ENCODE measurements at regions not wholly inside any gene's neighbourhood (a gene's known extent, or its start where the extent isn't known, plus 50 kb on each side); places are given as distances from the start of the nearest gene placed in this dataset.

GRCh38 chr3:76872999-76873398 lies 166.9 kb upstream of the ROBO2 start:
- Histone ChIP-seq H4K20me1 (ENCODE audit: insufficient read depth, low read length, poor library complexity, severe bottlenecking) (no peaks in the 10 kb centered on the region), H3K9ac (ENCODE audit: low read depth, low read length, poor library complexity, severe bottlenecking) (no peak overlapping the region), H3K4me3 (ENCODE audit: low read length, poor library complexity, severe bottlenecking) (no peak overlapping the region), H2AFZ (ENCODE audit: low read length) (no peak overlapping the region), H3K9me2 (replicated peaks; ENCODE audit: low read depth, low read length) (no peaks in the 10 kb centered on the region), H3K79me2 (ENCODE audit: insufficient read depth, low read length) (no peaks in the 10 kb centered on the region), H3K4me2 (ENCODE audit: low read depth, low read length, poor library complexity, severe bottlenecking) (no peak overlapping the region), H3F3A (ENCODE audit: low read depth) (no peaks in the 10 kb centered on the region), H3K9me3 (ENCODE audit: insufficient read depth, low read depth, low read length) (no peaks in the 10 kb centered on the region), H3K27me3 (ENCODE audit: insufficient read depth, low read length, poor library complexity, severe bottlenecking) (no peaks in the 10 kb centered on the region), H3K36me3 (ENCODE audit: insufficient read depth, low read length) (no peaks in the 10 kb centered on the region), H3K4me1 (ENCODE audit: insufficient read depth, low read length, poor library complexity, severe bottlenecking) (no peaks in the 10 kb centered on the region)
- TF ChIP-seq EZH2phosphoT487 (IDR thresholded peaks at IDR 0.05; ENCODE audit: borderline replicate concordance): no peak

GRCh38 chr3:76873532-76874242 lies 166.2 kb upstream of the ROBO2 start:
- Histone ChIP-seq H3K4me1 (ENCODE audit: insufficient read depth, low read length, poor library complexity, severe bottlenecking) (no peaks in the 10 kb centered on the region), H3K36me3 (ENCODE audit: insufficient read depth, low read length) (no peaks in the 10 kb centered on the region), H3F3A (ENCODE audit: low read depth) (no peaks in the 10 kb centered on the region), H3K79me2 (ENCODE audit: insufficient read depth, low read length) (no peaks in the 10 kb centered on the region), H3K4me3 (ENCODE audit: low read length, poor library complexity, severe bottlenecking) (no peak overlapping the region), H3K9me3 (ENCODE audit: insufficient read depth, low read depth, low read length) (no peaks in the 10 kb centered on the region), H3K4me2 (ENCODE audit: low read depth, low read length, poor library complexity, severe bottlenecking) (no peak overlapping the region), H4K20me1 (ENCODE audit: insufficient read depth, low read length, poor library complexity, severe bottlenecking) (no peaks in the 10 kb centered on the region), H2AFZ (ENCODE audit: low read length) (no peak overlapping the region), H3K9ac (ENCODE audit: low read depth, low read length, poor library complexity, severe bottlenecking) (no peak overlapping the region), H3K27me3 (ENCODE audit: insufficient read depth, low read length, poor library complexity, severe bottlenecking) (no peaks in the 10 kb centered on the region), H3K9me2 (replicated peaks; ENCODE audit: low read depth, low read length) (no peaks in the 10 kb centered on the region)
- TF ChIP-seq CTCF (conservative IDR thresholded peaks at IDR 0.05; ENCODE audit: low read length) (no peak), EZH2phosphoT487 (IDR thresholded peaks at IDR 0.05; ENCODE audit: borderline replicate concordance) (no peak)

GRCh38 chr3:76879959-76880358 lies 159.9 kb upstream of the ROBO2 start:
- no peaks in the 10 kb centered on the region for H3K9me3 ChIP-seq (ENCODE audit: insufficient read depth, low read depth, low read length)

More at GRCh38 chr3:76879959-76880358, 159.9 kb upstream of the ROBO2 start:
- H3K9ac ChIP-seq (ENCODE audit: low read depth, low read length, poor library complexity, severe bottlenecking): no peak overlapping the region
- TF ChIP-seq CTCF (conservative IDR thresholded peaks at IDR 0.05; ENCODE audit: low read length): no peak
- no peak for TF ChIP-seq EZH2phosphoT487 (IDR thresholded peaks at IDR 0.05; ENCODE audit: borderline replicate concordance)
- H3K4me3 ChIP-seq (ENCODE audit: low read length, poor library complexity, severe bottlenecking): no peak overlapping the region
- H2AFZ ChIP-seq (ENCODE audit: low read length): no peak overlapping the region
- no peaks in the 10 kb centered on the region for H3K27me3 ChIP-seq (ENCODE audit: insufficient read depth, low read length, poor library complexity, severe bottlenecking)
- H3K36me3 ChIP-seq (ENCODE audit: insufficient read depth, low read length): no peaks in the 10 kb centered on the region
- no peaks in the 10 kb centered on the region for H3K4me1 ChIP-seq (ENCODE audit: insufficient read depth, low read length, poor library complexity, severe bottlenecking)
- H3K79me2 ChIP-seq (ENCODE audit: insufficient read depth, low read length): no peaks in the 10 kb centered on the region
- H3K4me2 ChIP-seq (ENCODE audit: low read depth, low read length, poor library complexity, severe bottlenecking): no peak overlapping the region
- H3K9me2 ChIP-seq (replicated peaks; ENCODE audit: low read depth, low read length): no peaks in the 10 kb centered on the region
- no peaks in the 10 kb centered on the region for H3F3A ChIP-seq (ENCODE audit: low read depth)
- no peaks in the 10 kb centered on the region for H4K20me1 ChIP-seq (ENCODE audit: insufficient read depth, low read length, poor library complexity, severe bottlenecking)

Measured in Loucy (cell line).